Neutrophil (primary cell): ENCODE measurements at regions not wholly inside any gene's neighbourhood (a gene's known extent, or its start where the extent isn't known, plus 50 kb on each side); places are given as distances from the start of the nearest gene placed in this dataset.

Source experiments
- H3K27ac ChIP-seq: fragments of 200-600 bp; sonication (generic); 2 replicates; pipeline ENCODE4 v1.5.1; 2016; ENCODE audit warnings: mild to moderate bottlenecking, moderate library complexity
- H3K27me3 ChIP-seq: fragments of 200-600 bp; sonication (generic); 2 replicates; pipeline ENCODE4 v1.6.0; 2016; ENCODE audit warnings: mild to moderate bottlenecking
- H3K36me3 ChIP-seq: fragments of 200-600 bp; sonication (generic); 2 replicates; pipeline ENCODE4 v1.5.1; 2017
- H3K4me1 ChIP-seq, 2 experiments: fragments of 200-600 bp in 1 of 2; sonication (generic) in 1 of 2; 1 replicate in 1 of 2; 2 replicates in 1 of 2; pipeline versions ENCODE4 v1.5.1 to v1.6.1; 2013 to 2016; ENCODE audit warnings: low read depth in 1 of 2, low read length in 1 of 2, mild to moderate bottlenecking in 1 of 2, moderate library complexity in 1 of 2; ENCODE audit not compliant: control insufficient read depth in 1 of 2, insufficient read depth in 1 of 2
- H3K4me3 ChIP-seq, 2 experiments: fragments of 200-600 bp in 1 of 2; sonication (generic) in 1 of 2; 1 replicate in 1 of 2; 2 replicates in 1 of 2; pipeline ENCODE4 v1.5.1; 2013 to 2016; ENCODE audit warnings: low read depth in 1 of 2, low read length in 1 of 2, mild to moderate bottlenecking in 1 of 2, moderate library complexity in 1 of 2
- H3K9me3 ChIP-seq: fragments of 200-600 bp; sonication (generic); 2 replicates; pipeline ENCODE4 v1.5.1; 2016
- CTCF ChIP-seq: fragments of 200-600 bp; sonication (generic); IDR thresholded peaks from 2 replicates; pipeline ENCODE4 v1.5.1; 2016; ENCODE audit warnings: antibody characterized with exemption

DNA sequence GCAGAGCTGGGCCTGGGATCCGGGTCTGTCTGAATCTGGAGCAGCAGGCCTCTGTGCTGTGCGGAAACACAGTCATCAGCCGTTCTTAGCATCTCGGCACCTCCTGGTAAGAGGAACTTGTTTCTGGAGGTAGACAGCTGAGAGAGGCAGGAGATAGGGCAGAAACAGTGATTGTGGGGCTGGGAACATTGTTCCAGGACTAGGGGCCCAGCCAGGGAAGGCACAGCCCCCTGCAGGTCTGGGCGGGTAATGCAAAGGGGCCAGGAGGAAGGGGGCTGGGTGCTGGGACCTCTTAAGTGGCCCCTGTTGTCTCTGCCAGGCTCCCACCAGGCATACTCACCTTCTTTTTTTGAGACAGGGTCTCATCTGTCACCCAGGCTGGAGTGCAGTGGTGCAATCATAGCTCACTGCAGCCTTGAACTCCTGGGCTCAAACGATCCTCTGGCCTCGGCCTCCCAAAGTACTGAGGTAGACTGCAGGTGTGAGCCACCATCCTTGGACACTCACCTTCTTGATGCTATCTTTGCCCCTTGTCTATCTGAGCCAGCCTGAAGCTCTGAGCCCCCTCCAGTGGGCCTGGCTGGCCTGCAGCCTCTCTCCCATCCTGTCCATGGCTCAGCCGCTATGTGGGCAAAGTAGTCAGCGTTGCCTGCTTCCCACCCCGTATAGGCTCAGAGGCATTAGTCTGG lies 134.3 kb upstream of the ZBTB40 start:
- Histone ChIP-seq H3K36me3 (no peaks in the 10 kb centered on the region), H3K27me3 (peaks cover 19% of the 10 kb centered on the region)
- TF ChIP-seq CTCF = no peak

DNA sequence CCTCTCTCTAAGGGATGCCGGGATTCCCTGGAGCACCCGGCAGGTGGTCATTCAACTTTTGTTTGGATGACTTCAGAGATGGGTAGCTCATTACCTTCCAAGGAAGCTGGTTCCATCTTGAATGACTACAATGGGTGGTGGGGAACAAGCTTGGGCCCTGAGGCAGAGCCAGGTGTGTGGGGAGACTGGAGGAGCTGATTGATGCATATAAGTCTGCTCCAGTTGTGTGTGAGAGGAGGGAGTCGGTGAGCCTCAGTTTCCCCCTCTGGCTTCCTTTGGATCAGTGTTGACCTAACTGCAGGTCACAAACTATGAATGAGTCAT lies 133.8 kb upstream of the ZBTB40 start:
- Histone ChIP-seq H3K36me3 (no peaks in the 10 kb centered on the region), H3K27ac (no peak overlapping the region), H3K4me1 (no peaks in the 10 kb centered on the region), H3K4me3 (no peak overlapping the region), H3K9me3 (no peaks in the 10 kb centered on the region), H3K27me3 (peaks cover 19% of the 10 kb centered on the region)
- TF ChIP-seq CTCF = no peak

More for the DNA sequence above, 134.3 kb upstream of the ZBTB40 start:
- Histone ChIP-seq H3K4me3 (no peak overlapping the region), H3K9me3 (no peaks in the 10 kb centered on the region), H3K27ac (no peak overlapping the region), H3K4me1 (no peaks in the 10 kb centered on the region)

DNA sequence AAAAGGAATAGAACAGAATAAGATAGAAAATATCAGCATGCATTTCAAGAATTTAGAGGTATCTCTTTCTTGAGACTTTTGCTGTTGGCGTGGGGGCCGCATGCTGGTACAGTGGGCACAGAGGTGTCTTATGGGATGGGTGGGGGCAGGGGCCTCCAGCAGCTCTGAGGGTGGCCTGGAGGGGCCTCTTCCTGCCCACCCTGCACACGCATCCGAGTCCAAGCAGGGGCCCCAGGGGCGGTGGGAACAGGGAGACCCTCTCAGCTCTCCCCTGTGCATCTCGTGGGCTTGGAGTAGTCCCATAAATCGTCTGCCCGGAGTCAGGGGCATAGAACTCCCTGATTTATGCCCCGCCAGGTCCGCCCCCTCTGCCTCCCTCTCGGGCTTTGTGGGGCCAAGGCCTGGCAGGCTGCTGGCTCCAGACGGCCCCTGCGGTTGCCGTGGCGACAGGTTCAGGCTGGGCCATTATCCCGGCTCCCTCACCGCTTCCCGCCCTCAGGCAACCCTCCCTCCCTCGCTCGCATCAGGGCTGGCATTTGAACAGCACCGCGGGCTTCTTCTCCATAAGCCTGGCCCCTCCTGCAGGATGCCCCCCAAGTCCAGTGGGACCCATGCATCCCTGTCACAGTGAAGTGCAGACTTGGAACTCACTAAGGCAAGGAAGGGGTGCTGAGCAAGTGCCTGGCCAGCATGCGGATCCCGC lies 133.2 kb upstream of the ZBTB40 start:
- no peak overlapping the region for H3K27ac ChIP-seq
- TF ChIP-seq CTCF = no peak

GRCh38 chr1:22319608-22320007 lies 132.0 kb upstream of the ZBTB40 start:
- Histone ChIP-seq H3K9me3 (no peaks in the 10 kb centered on the region), H3K4me3 (no peak overlapping the region), H3K36me3 (no peaks in the 10 kb centered on the region), H3K27ac (no peak overlapping the region), H3K4me1 (no peaks in the 10 kb centered on the region), H3K27me3 (peaks cover 19% of the 10 kb centered on the region)
- TF ChIP-seq CTCF = no peak

More for the DNA sequence above, 133.2 kb upstream of the ZBTB40 start:
- Histone ChIP-seq H3K36me3 (no peaks in the 10 kb centered on the region), H3K27me3 (peaks cover 19% of the 10 kb centered on the region), H3K4me3 (no peak overlapping the region), H3K4me1 (no peaks in the 10 kb centered on the region), H3K9me3 (no peaks in the 10 kb centered on the region)

GRCh38 chr1:22320587-22321344 lies 130.9 kb upstream of the ZBTB40 start:
- Histone ChIP-seq H3K36me3 (no peaks in the 10 kb centered on the region), H3K27me3 (peaks cover 19% of the 10 kb centered on the region), H3K4me1 (no peaks in the 10 kb centered on the region), H3K4me3 (no peak overlapping the region), H3K9me3 (no peaks in the 10 kb centered on the region), H3K27ac (no peak overlapping the region)
- TF ChIP-seq CTCF = no peak
